ENCODE measurements at regions not wholly inside any gene's neighbourhood (a gene's known extent, or its start where the extent isn't known, plus 50 kb on each side); places are given as distances from the start of the nearest gene placed in this dataset.

GRCh38 chr3:4099607-4100006 lies 203.6 kb upstream of the SETMAR start:
- Mint-ChIP-seq H3K4me1 (no peaks in the 10 kb centered on the region), H3K9me3 (peaks cover 0 to 7% (median under 1%) of the 10 kb centered on the region in 6 donors), H3K27ac (no peak overlapping the region), H3K4me3 (no peak overlapping the region), H3K36me3 (no peaks in the 10 kb centered on the region), H3K27me3 (ENCODE audit: low read depth in 3 of 3) (peaks cover 0 to 6% (median 2%) of the 10 kb centered on the region in 3 donors)
- DNase-seq, result no peak

GRCh38 chr3:4107430-4107829 lies 195.7 kb upstream of the SETMAR start:
- no peak overlapping the region for H3K27ac Mint-ChIP-seq
- no peak for DNase-seq
- no peaks in the 10 kb centered on the region for H3K36me3 Mint-ChIP-seq
- H3K4me3 Mint-ChIP-seq, result no peak overlapping the region
- peaks cover 0 to 1% (median 0%) of the 10 kb centered on the region in 3 donors for H3K27me3 Mint-ChIP-seq (ENCODE audit: low read depth in 3 of 3)
- H3K9me3 Mint-ChIP-seq, result peaks cover 0 to 4% (median 0%) of the 10 kb centered on the region in 6 donors
- H3K4me1 Mint-ChIP-seq, result no peaks in the 10 kb centered on the region

GRCh38 chr3:4113811-4114522 lies 189.2 kb upstream of the SETMAR start:
- H3K36me3 Mint-ChIP-seq, result no peaks in the 10 kb centered on the region
- DNase-seq, result no peak
- no peaks in the 10 kb centered on the region for H3K9me3 Mint-ChIP-seq
- H3K4me3 Mint-ChIP-seq, result no peak overlapping the region
- H3K27ac Mint-ChIP-seq, result no peak overlapping the region
- peaks cover 0 to 3% (median 0%) of the 10 kb centered on the region in 3 donors for H3K27me3 Mint-ChIP-seq (ENCODE audit: low read depth in 3 of 3)
- no peaks in the 10 kb centered on the region for H3K4me1 Mint-ChIP-seq

GRCh38 chr3:4119119-4119518 lies 184.1 kb upstream of the SETMAR start:
- no peak overlapping the region for H3K27ac Mint-ChIP-seq
- peaks cover 0 to 2% (median 1%) of the 10 kb centered on the region in 3 donors for H3K27me3 Mint-ChIP-seq (ENCODE audit: low read depth in 3 of 3)
- no peak for DNase-seq
- H3K4me3 Mint-ChIP-seq, result no peak overlapping the region
- no peaks in the 10 kb centered on the region for H3K36me3 Mint-ChIP-seq
- no peaks in the 10 kb centered on the region for H3K4me1 Mint-ChIP-seq
- H3K9me3 Mint-ChIP-seq, result no peaks in the 10 kb centered on the region

- Mint-ChIP-seq H3K27ac (no peak overlapping the region), H3K36me3 (peaks cover 0 to 3% (median 0%) of the 10 kb centered on the region in 3 donors), H3K9me3 (peaks cover 0 to 7% (median 4%) of the 10 kb centered on the region in 6 donors), H3K4me1 (no peaks in the 10 kb centered on the region), H3K27me3 (ENCODE audit: low read depth in 3 of 3) (peaks cover 0 to 3% (median 2%) of the 10 kb centered on the region in 3 donors), H3K4me3 (no peak overlapping the region)
- DNase-seq, result no peak
Measured at GRCh38 chr3:4125576-4125975, 177.6 kb upstream of the SETMAR start.

- H3K9me3 Mint-ChIP-seq, result peaks cover 0 to 19% (median 5%) of the 10 kb centered on the region in 6 donors
- H3K27ac Mint-ChIP-seq, result no peak overlapping the region
- no peak overlapping the region for H3K4me3 Mint-ChIP-seq
- no peaks in the 10 kb centered on the region for H3K36me3 Mint-ChIP-seq
- no peaks in the 10 kb centered on the region for H3K4me1 Mint-ChIP-seq
- peaks cover 0 to 5% (median 0%) of the 10 kb centered on the region in 3 donors for H3K27me3 Mint-ChIP-seq (ENCODE audit: low read depth in 3 of 3)
- DNase-seq, result no peak
Measured at GRCh38 chr3:4138150-4138785, 164.9 kb upstream of the SETMAR start.

- peaks cover 0 to 5% (median 0%) of the 10 kb centered on the region in 3 donors for H3K27me3 Mint-ChIP-seq (ENCODE audit: low read depth in 3 of 3)
- DNase-seq, result no peak
- no peaks in the 10 kb centered on the region for H3K4me1 Mint-ChIP-seq
- H3K9me3 Mint-ChIP-seq, result peaks cover 0 to 17% (median 4%) of the 10 kb centered on the region in 6 donors
- no peaks in the 10 kb centered on the region for H3K36me3 Mint-ChIP-seq
- H3K27ac Mint-ChIP-seq, result no peak overlapping the region
- H3K4me3 Mint-ChIP-seq, result no peak overlapping the region
Measured at GRCh38 chr3:4138786-4139431, 164.3 kb upstream of the SETMAR start.

GRCh38 chr3:4139462-4140140 lies 163.6 kb upstream of the SETMAR start:
- Mint-ChIP-seq H3K36me3 (no peaks in the 10 kb centered on the region), H3K27ac (no peak overlapping the region), H3K4me3 (no peak overlapping the region), H3K4me1 (no peaks in the 10 kb centered on the region), H3K9me3 (peaks cover 0 to 10% (median 3%) of the 10 kb centered on the region in 6 donors), H3K27me3 (ENCODE audit: low read depth in 3 of 3) (no peaks in the 10 kb centered on the region)
- no peak for DNase-seq

- no peak for DNase-seq
- peaks cover 0 to 4% (median 0%) of the 10 kb centered on the region in 3 donors for H3K36me3 Mint-ChIP-seq
- H3K9me3 Mint-ChIP-seq, result peaks cover 0 to 3% (median 0%) of the 10 kb centered on the region in 6 donors
- no peaks in the 10 kb centered on the region for H3K27me3 Mint-ChIP-seq (ENCODE audit: low read depth in 3 of 3)
- no peak overlapping the region for H3K4me3 Mint-ChIP-seq
- H3K4me1 Mint-ChIP-seq, result no peaks in the 10 kb centered on the region
- no peak overlapping the region for H3K27ac Mint-ChIP-seq
Measured at GRCh38 chr3:4140921-4141320, 162.2 kb upstream of the SETMAR start.

- Mint-ChIP-seq H3K4me1 (no peaks in the 10 kb centered on the region), H3K4me3 (no peak overlapping the region), H3K27ac (no peak overlapping the region), H3K36me3 (peaks cover 0 to 4% (median 0%) of the 10 kb centered on the region in 3 donors), H3K27me3 (ENCODE audit: low read depth in 3 of 3) (no peaks in the 10 kb centered on the region), H3K9me3 (peaks cover 0 to 4% (median 2%) of the 10 kb centered on the region in 6 donors)
- no peak for DNase-seq
Measured at GRCh38 chr3:4147556-4148118, 155.5 kb upstream of the SETMAR start.

- H3K9me3 Mint-ChIP-seq, result peaks cover 0 to 4% (median 2%) of the 10 kb centered on the region in 6 donors
- H3K36me3 Mint-ChIP-seq, result peaks cover 0 to 4% (median 0%) of the 10 kb centered on the region in 3 donors
- no peak overlapping the region for H3K27ac Mint-ChIP-seq
- H3K4me3 Mint-ChIP-seq, result no peak overlapping the region
- H3K4me1 Mint-ChIP-seq, result no peaks in the 10 kb centered on the region
- DNase-seq, result no peak
- no peaks in the 10 kb centered on the region for H3K27me3 Mint-ChIP-seq (ENCODE audit: low read depth in 3 of 3)
Measured at GRCh38 chr3:4149296-4149695, 153.9 kb upstream of the SETMAR start.

- H3K27ac Mint-ChIP-seq, result no peak overlapping the region
- H3K4me3 Mint-ChIP-seq, result no peak overlapping the region
- H3K27me3 Mint-ChIP-seq (ENCODE audit: low read depth in 3 of 3), result no peaks in the 10 kb centered on the region
- H3K4me1 Mint-ChIP-seq, result no peaks in the 10 kb centered on the region
- H3K36me3 Mint-ChIP-seq, result no peaks in the 10 kb centered on the region
- H3K9me3 Mint-ChIP-seq, result peaks cover 0 to 4% (median 2%) of the 10 kb centered on the region in 6 donors
- no peak for DNase-seq
Measured at GRCh38 chr3:4150816-4151215, 152.4 kb upstream of the SETMAR start.

- no peak for DNase-seq
- Mint-ChIP-seq H3K4me3 (no peak overlapping the region), H3K4me1 (no peaks in the 10 kb centered on the region), H3K27me3 (ENCODE audit: low read depth in 3 of 3) (no peaks in the 10 kb centered on the region), H3K27ac (no peak overlapping the region), H3K36me3 (no peaks in the 10 kb centered on the region), H3K9me3 (peaks cover 0 to 4% (median 0%) of the 10 kb centered on the region in 6 donors)
Measured at GRCh38 chr3:4151859-4152258, 151.3 kb upstream of the SETMAR start.

Data from immature natural killer cell (primary cell).